Cardiac fibroblast (primary cell): ENCODE measurements at regions not wholly inside any gene's neighbourhood (a gene's known extent, or its start where the extent isn't known, plus 50 kb on each side); places are given as distances from the start of the nearest gene placed in this dataset.

Source experiments
- DNase-seq, 2 donors: peaks; one replicate each; pipeline versions ENCODE4 v3.0.0 to v3.0.0-alpha.2; 2010; ENCODE audit warnings: low read depth in 2 of 2
- H3K4me3 ChIP-seq, 2 donors: replicated peaks in 1 of 2; 1 replicate in 1 of 2; 2 replicates in 1 of 2; pipeline ENCODE4 v1.5.1; 2011; ENCODE audit warnings: low read depth in 2 of 2, low read length in 2 of 2, mild to moderate bottlenecking in 2 of 2, moderate library complexity in 1 of 2
- TF ChIP-seq, protein P1 (sequence below): IDR thresholded peaks from one replicate; pipeline ENCODE4 v1.5.1; 2011; ENCODE audit warnings: low read depth, mild to moderate bottlenecking, low read length, inconsistent platforms

DNA sequence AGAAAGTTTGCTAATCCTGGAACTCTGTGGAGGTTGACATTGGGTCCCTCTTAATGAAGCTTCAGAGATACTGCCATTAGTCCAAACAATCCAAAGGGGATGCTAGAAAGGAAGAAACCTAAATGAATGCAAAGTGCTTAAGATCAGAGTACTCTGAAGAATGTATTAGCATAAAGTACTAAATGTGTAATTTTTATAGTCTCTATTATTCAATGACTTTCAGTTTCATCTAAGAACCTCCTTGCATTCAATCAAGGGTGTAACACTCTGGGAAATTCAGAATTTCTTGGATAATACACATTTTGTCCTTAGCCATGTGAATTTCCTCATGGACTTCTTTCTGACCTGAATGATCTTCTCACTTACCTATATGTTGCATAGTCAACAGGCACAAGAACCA, 1078.5 kb upstream of the ADGRL4 start:
- DNase-seq = no peak
- no peak overlapping the region for H3K4me3 ChIP-seq
- TF ChIP-seq, protein P1, sequence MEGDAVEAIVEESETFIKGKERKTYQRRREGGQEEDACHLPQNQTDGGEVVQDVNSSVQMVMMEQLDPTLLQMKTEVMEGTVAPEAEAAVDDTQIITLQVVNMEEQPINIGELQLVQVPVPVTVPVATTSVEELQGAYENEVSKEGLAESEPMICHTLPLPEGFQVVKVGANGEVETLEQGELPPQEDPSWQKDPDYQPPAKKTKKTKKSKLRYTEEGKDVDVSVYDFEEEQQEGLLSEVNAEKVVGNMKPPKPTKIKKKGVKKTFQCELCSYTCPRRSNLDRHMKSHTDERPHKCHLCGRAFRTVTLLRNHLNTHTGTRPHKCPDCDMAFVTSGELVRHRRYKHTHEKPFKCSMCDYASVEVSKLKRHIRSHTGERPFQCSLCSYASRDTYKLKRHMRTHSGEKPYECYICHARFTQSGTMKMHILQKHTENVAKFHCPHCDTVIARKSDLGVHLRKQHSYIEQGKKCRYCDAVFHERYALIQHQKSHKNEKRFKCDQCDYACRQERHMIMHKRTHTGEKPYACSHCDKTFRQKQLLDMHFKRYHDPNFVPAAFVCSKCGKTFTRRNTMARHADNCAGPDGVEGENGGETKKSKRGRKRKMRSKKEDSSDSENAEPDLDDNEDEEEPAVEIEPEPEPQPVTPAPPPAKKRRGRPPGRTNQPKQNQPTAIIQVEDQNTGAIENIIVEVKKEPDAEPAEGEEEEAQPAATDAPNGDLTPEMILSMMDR = no peak

DNA sequence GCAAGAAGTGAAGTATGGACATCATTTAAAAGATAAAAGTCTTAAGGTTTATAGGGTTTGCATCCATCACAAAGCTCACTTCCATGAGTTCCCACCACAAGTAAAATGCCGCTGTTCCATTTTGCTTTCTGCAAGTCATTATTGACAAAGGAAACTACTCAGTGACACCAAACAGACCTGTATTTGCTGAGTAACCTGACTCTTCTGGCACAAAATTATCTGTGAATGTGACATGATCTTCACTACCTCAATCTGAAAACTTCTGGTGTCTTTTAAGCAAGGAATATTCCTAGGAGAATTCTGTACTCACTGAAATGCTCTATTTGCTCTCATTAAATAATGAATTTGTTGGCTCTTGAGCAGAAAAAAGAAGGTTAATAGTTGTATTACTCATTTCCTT, 1077.4 kb upstream of the ADGRL4 start:
- DNase-seq = no peak
- H3K4me3 ChIP-seq = no peak overlapping the region
- TF ChIP-seq, protein P1 = no peak

DNA sequence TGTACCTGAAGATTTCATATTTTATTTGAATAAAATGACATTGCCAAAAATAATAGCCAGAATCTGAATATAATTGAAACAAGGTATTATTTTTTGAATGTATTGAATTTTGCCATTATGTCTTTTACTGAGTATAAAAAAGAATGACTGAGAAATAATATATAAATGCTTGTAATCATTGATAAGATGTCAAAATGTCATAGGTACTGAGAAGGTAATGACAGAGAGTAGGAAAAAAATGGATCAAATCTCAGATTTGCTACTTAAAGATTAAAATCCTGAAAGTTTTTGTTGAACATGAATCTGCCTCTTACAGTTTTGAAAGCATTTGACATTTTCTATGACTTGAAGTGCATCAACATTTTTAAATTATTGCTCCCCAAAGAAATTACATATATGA, 1069.9 kb upstream of the ADGRL4 start:
- H3K4me3 ChIP-seq = no peak overlapping the region
- TF ChIP-seq, protein P1 = no peak
- no peak for DNase-seq

DNA sequence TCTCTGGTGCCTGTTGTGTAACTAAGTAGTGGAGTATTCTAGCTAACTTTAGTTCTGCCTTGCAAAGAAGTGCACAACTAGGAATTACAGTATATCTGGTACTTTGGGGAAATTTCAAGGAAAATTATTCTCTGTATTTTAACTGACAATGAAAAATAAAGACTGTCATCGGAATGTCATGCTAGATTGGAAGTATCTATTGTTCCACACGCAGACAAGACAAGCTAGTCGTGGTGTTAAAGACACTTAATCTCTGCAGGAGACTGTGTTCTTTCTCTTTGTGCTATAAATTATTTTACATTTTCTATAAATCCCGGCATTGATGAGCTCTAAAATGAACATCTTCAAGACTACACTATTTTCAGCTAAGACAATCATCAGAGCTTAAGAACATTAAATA, 1068.8 kb upstream of the ADGRL4 start:
- no peak overlapping the region for H3K4me3 ChIP-seq
- TF ChIP-seq, protein P1 = no peak
- DNase-seq = no peak

DNA sequence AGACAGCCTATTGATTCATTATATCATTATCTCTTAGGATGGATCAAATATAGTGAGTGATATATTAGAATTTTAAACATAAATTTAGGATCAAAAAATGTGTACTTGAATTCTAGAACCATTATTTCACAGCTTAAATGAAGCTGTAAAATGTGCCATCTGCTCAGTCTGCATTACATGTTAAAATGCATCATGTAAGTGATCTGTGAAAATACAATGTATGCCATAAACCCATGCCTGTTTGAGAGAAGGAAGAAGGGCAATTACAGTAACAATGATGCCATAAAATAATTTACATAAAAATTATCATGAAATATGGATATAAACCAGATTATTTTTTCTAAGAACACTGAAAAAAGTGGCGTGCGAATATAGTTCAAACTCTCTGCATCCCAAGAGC, 1066.0 kb upstream of the ADGRL4 start:
- TF ChIP-seq, protein P1 = no peak
- no peak overlapping the region for H3K4me3 ChIP-seq
- no peak for DNase-seq

DNA sequence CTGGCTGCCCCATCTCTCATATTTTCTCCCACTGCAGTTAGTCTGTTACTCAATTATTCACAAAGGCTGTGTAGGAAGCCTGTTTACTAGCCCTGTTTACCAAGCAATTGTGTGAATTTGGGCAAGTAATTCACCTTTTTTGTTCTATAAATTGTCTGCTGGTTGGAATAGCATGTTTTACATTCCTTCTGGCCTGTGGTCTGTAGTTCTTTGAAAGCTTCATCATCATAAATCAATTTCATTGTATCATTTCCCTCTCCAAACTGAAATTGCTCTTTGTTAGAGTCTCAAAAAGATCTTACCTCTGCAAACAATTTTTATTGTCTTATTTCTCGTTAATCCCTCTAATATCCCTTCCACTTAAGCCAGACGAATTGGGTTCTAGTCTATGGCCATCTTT, 1059.5 kb upstream of the ADGRL4 start:
- TF ChIP-seq, protein P1 = no peak
- no peak overlapping the region for H3K4me3 ChIP-seq
- peak in 1 of 2 donors; percentile 32 for DNase-seq

DNA sequence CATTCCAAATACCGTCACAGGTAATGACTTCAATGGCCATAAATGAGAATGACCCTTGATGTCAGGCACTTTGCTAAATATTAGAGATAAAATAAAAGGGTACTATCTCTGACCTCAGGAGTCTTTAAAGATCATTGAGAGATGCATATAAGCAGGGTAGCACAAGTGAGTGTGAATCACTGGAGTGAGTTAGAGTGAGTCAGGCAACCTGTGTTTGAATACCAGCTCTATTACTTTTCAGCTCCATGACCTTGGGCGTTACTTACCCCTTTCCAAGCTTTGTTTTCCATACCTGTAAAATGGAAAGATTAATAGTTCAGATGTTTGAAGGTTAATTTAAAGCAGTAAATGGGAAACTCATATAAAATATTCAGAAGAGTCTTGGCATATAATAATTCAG, 1058.0 kb upstream of the ADGRL4 start:
- H3K4me3 ChIP-seq = no peak overlapping the region
- TF ChIP-seq, protein P1 = no peak
- DNase-seq = peak in 1 of 2 donors; percentile 31
